ENCODE measurements at regions not wholly inside any gene's neighbourhood (a gene's known extent, or its start where the extent isn't known, plus 50 kb on each side); places are given as distances from the start of the nearest gene placed in this dataset.

- TF ChIP-seq CTCF (IDR thresholded peaks at IDR 0.05) (no peak), POLR2A (IDR thresholded peaks at IDR 0.05) (no peak)
Observed at GRCh38 chr2:200193331-200193730, 113.2 kb upstream of the SPATS2L start.
